Activated B cell treated with CpG ODN at 0.5 μM for 24 hours (primary cell): ENCODE measurements at regions not wholly inside any gene's neighbourhood (a gene's known extent, or its start where the extent isn't known, plus 50 kb on each side); places are given as distances from the start of the nearest gene placed in this dataset.

Experiments used
- ATAC-seq: fragments of 200-7000 bp; cut with Tn5 transposase; one replicate; pipeline ENCODE4 v1.10.0; 2021; ENCODE audit warnings: low read depth, mild to moderate bottlenecking, moderate library complexity
- CTCF ChIA-PET: fragments of 350-600 bp; sonication (Branson Sonifier 250); formaldehyde crosslinking; loops from one replicate; lab custom pipeline; 2021; ENCODE audit warnings: antibody characterized with exemption; lab: Charles Lee
- POLR2A ChIA-PET: fragments of 350-600 bp; sonication (Branson Sonifier 250); formaldehyde crosslinking; loops from one replicate; lab custom pipeline; 2021; ENCODE audit warnings: antibody characterized with exemption; lab: Charles Lee
- DNase-seq: peaks from one replicate; pipeline ENCODE4 v3.0.0; 2022
- H3K27ac Mint-ChIP-seq: one replicate; pipeline ENCODE4 v1.8.0; 2020; ENCODE audit warnings: mixed read lengths
- H3K27me3 Mint-ChIP-seq: one replicate; pipeline ENCODE4 v1.8.0; 2021; ENCODE audit warnings: mixed read lengths
- H3K36me3 Mint-ChIP-seq: one replicate; pipeline ENCODE4 v1.8.0; 2021; ENCODE audit warnings: low read depth, mixed read lengths
- H3K4me1 Mint-ChIP-seq: one replicate; pipeline ENCODE4 v1.8.0; 2021; ENCODE audit warnings: mixed read lengths
- H3K4me3 Mint-ChIP-seq: one replicate; pipeline ENCODE4 v1.8.0; 2020; ENCODE audit warnings: mild to moderate bottlenecking, mixed read lengths
- H3K9me3 Mint-ChIP-seq: one replicate; pipeline ENCODE4 v1.8.0; 2020; ENCODE audit warnings: mixed read lengths
- CTCF ChIP-seq: fragments of 200-600 bp; IDR thresholded peaks from one replicate; pipeline ENCODE4 v1.8.0; 2022; ENCODE audit warnings: antibody characterized with exemption, mild to moderate bottlenecking
- intact Hi-C: fragments of 100-400 bp; cut with micrococcal nuclease; formaldehyde crosslinking; loops from one replicate; pipeline ENCODE4 v1.15.1; 2024

DNA sequence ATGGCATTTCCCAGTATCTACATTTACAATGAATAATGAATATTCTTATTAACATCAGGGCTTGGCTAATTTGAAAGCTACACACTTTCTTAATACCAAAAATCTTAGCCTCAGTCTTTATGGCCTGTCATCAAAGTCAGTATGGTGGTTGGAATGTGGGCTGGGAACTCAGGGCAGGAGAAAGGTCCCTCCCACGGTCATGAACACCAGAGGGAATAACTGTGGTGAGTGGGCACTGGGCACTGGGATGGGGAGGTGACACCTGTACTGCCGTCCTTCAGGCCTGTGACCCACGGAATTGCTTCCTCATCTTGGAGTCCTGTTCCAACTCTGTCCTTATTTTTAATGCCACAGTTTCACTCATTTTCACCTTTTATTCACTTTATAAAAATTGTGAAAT is 276.9 kb upstream of the PLPP4 start:
- H3K36me3 Mint-ChIP-seq, result no peaks in the 10 kb centered on the region
- ATAC-seq (no peak), DNase-seq (no peak)
- ChIA-PET CTCF (no interaction called here), POLR2A (no interaction called here)
- peaks cover 2% of the 10 kb centered on the region for H3K27me3 Mint-ChIP-seq
- no peak for TF ChIP-seq CTCF
- intact Hi-C loops, result no loop called here
- no peaks in the 10 kb centered on the region for H3K4me1 Mint-ChIP-seq
- H3K4me3 Mint-ChIP-seq, result no peak overlapping the region
- no peaks in the 10 kb centered on the region for H3K9me3 Mint-ChIP-seq
- no peak overlapping the region for H3K27ac Mint-ChIP-seq

- H3K9me3 Mint-ChIP-seq, result peaks cover 2% of the 10 kb centered on the region
- H3K4me1 Mint-ChIP-seq, result no peaks in the 10 kb centered on the region
- ATAC-seq (no peak), DNase-seq (no peak)
- peaks cover 2% of the 10 kb centered on the region for H3K27me3 Mint-ChIP-seq
- intact Hi-C loops, result no loop called here
- ChIA-PET CTCF (no interaction called here), POLR2A (no interaction called here)
- no peak for TF ChIP-seq CTCF
- H3K4me3 Mint-ChIP-seq, result no peak overlapping the region
- H3K36me3 Mint-ChIP-seq, result no peaks in the 10 kb centered on the region
- no peak overlapping the region for H3K27ac Mint-ChIP-seq
These were observed 275.9 kb upstream of the PLPP4 start for GRCh38 chr10:120181154-120181553.

DNA sequence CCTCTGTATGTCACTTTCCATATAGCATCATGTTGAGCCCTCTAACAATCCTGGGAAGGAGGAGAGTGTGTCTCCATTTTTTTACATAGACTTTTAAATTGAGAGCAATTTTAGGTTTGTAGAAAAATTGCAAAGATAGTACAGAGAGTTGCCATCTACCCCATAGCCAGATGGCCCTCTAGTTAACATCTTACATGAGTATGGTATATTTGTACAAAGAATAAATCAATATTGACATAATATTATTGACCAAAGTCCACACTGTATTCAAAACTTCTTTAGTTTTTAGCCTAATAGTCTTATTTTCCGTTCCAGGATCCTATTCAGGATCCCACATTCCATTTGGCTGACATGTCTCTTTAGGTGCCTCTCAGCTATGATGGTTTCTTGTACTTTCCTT is 274.6 kb upstream of the PLPP4 start:
- DNase-seq (no peak), ATAC-seq (no peak)
- Mint-ChIP-seq H3K27me3 (no peaks in the 10 kb centered on the region), H3K36me3 (no peaks in the 10 kb centered on the region), H3K4me3 (no peak overlapping the region), H3K4me1 (no peaks in the 10 kb centered on the region), H3K27ac (no peak overlapping the region), H3K9me3 (peaks cover 2% of the 10 kb centered on the region)
- CTCF ChIA-PET, result no interaction called here
- intact Hi-C loops, result no loop called here
- POLR2A ChIA-PET, result no interaction called here
- TF ChIP-seq CTCF, result no peak

DNA sequence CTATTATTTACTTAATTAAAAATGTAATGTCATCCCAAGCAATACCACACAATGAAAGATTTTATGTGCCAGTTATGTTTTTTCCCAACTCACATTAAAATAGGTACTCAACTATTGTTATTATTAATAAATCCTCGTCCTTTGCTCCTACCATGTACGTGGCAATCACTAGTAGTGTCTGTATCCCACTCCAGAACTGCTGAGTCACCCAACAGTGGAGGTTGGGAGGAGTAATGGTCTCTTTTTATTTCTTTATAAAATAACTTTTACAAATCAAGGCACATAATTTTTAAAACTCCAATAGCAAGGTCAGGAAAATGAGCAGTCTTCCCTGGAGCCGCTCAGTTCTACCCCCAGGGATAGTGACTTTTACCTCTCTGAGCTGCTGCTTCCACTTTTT is 273.5 kb upstream of the PLPP4 start:
- POLR2A ChIA-PET, result no interaction called here
- DNase-seq (no peak), ATAC-seq (no peak)
- Mint-ChIP-seq H3K4me1 (no peaks in the 10 kb centered on the region), H3K27me3 (no peaks in the 10 kb centered on the region), H3K9me3 (peaks cover 2% of the 10 kb centered on the region), H3K4me3 (no peak overlapping the region), H3K36me3 (no peaks in the 10 kb centered on the region), H3K27ac (no peak overlapping the region)
- CTCF ChIA-PET, result no interaction called here
- no peak for TF ChIP-seq CTCF
- intact Hi-C loops, result no loop called here

DNA sequence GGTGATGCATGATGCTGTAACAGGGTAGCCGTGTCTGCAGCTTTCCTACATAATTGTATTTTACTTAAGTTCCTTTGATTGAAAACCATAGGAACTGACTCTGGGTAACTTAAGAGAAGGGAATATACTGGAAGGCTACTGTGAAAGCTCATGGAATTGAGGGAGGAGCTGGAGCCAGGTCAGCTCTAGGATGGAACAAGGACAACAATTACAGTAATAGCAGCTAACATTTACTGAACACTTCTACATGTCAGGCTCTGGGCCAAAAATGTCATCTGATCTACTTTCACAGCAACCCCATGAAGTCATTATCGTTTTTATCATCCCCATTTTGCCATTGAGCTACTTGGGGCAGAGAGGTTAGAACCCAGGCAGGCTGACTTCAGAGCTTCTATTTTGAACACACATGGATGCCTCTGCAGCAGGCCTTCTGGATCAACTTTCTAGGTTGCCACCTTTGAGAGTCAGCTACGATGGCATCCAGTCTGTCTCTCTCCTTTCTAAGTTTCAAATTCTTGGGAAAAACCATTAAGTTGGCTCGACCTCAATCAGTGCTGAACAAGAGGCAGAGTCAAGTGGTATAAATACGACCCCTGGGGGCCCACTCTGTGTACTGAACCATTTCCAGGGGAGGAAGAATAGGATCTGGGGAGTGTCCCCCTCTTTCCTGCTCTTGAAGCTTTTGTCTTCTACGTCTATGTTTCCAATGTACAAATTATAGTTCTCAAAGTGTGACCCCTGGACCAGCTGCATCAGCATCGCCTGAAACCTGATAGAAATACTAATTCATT is 272.3 kb upstream of the PLPP4 start:
- Mint-ChIP-seq H3K27ac (no peak overlapping the region), H3K4me1 (no peaks in the 10 kb centered on the region), H3K9me3 (peaks cover 2% of the 10 kb centered on the region), H3K27me3 (no peaks in the 10 kb centered on the region), H3K36me3 (no peaks in the 10 kb centered on the region), H3K4me3 (no peak overlapping the region)
- DNase-seq, result no peak
- ATAC-seq, result no peak
- no peak for TF ChIP-seq CTCF
- ChIA-PET POLR2A (no interaction called here), CTCF (no interaction called here)
- intact Hi-C loops, result no loop called here
